ENCODE measurements at regions not wholly inside any gene's neighbourhood (a gene's known extent, or its start where the extent isn't known, plus 50 kb on each side); places are given as distances from the start of the nearest gene placed in this dataset.

DNA sequence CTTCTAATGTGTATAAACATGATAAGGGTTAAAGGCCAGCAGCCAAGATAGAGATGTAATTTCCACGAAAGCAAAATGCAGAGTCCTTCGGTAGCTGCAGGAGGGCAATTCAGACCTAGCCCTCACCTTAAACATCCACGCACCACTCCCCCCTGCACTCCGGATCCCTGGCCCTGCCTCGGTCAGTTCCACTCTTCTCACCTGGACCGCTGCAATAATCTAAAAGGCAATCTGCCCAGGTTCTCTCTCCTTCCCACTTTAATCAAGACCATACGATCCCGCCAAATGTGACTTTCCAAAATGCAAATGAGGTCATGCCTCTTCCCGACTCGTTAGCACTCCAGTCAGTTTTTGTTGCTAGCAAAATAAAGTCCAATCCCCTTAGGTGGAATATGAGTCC is 485.2 kb downstream of the EIPR1 start:
- TF ChIP-seq, protein P1, sequence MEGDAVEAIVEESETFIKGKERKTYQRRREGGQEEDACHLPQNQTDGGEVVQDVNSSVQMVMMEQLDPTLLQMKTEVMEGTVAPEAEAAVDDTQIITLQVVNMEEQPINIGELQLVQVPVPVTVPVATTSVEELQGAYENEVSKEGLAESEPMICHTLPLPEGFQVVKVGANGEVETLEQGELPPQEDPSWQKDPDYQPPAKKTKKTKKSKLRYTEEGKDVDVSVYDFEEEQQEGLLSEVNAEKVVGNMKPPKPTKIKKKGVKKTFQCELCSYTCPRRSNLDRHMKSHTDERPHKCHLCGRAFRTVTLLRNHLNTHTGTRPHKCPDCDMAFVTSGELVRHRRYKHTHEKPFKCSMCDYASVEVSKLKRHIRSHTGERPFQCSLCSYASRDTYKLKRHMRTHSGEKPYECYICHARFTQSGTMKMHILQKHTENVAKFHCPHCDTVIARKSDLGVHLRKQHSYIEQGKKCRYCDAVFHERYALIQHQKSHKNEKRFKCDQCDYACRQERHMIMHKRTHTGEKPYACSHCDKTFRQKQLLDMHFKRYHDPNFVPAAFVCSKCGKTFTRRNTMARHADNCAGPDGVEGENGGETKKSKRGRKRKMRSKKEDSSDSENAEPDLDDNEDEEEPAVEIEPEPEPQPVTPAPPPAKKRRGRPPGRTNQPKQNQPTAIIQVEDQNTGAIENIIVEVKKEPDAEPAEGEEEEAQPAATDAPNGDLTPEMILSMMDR (conservative IDR thresholded peaks at IDR 0.05 in 1 of 2, IDR thresholded peaks at IDR 0.05 in 1 of 2; ENCODE audit: extremely low read depth in 1 of 2, insufficient read depth in 1 of 2, low read depth in 1 of 2, low read length in 2 of 2): no peak
- TF ChIP-seq EZH2 (IDR thresholded peaks at IDR 0.05; ENCODE audit: borderline replicate concordance, low read length): no peak

Measured in mammary epithelial cell (primary cell).